HG03196 (cell line): ENCODE measurements at regions not wholly inside any gene's neighbourhood (a gene's known extent, or its start where the extent isn't known, plus 50 kb on each side); places are given as distances from the start of the nearest gene placed in this dataset.
"Not testable (repeated sequence)": the region's sequence is repeated elsewhere in the genome, so short reads cannot be mapped to it uniquely, and the experiment has no call there.

Source experiments
- ATAC-seq: cut with Tn5 transposase; IDR thresholded peaks from one replicate; pipeline ENCODE4 v1.9.1; 2021; ENCODE audit not compliant: unreplicated experiment

DNA sequence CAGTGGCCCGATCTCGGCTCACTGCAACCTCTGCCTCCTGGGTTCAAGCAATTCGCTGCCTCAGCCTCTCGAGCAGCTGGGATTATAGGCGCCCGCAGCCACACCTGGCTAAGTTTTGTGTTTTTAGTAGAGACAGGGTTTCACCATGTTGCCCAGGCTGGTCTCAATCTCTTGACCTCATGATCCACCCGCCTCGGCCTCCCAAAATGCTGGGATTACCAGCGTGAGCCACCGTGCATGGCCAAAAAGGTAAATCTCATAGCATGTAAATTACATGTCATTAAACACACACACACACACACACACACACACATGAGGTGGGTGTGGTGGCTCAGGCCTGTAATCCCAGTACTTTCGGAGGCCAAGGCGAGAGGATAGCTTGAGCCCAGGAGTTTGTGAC lies 53.7 kb upstream of the SEPTIN5 start:
- ATAC-seq = not testable (repeated sequence)

DNA sequence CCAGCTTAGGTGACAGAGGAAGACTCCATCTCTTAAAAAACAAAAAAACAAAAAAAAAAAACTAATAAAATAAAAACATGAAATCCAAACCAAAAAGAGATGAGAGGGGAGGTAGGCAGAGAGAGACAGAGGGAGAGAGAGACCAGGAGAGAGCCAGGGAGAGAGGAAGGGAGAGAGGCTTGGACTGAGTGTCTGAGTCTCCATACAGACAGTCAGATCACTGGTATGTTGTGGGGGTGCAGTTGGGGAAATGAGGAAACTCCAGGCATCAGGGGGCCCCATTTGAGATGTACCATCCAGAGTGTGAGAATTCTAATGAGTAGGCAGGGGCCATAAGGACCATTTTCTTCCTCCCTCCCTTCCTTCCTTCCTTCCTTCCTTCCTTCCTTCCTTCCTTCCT lies 53.1 kb upstream of the SEPTIN5 start:
- no peak for ATAC-seq

DNA sequence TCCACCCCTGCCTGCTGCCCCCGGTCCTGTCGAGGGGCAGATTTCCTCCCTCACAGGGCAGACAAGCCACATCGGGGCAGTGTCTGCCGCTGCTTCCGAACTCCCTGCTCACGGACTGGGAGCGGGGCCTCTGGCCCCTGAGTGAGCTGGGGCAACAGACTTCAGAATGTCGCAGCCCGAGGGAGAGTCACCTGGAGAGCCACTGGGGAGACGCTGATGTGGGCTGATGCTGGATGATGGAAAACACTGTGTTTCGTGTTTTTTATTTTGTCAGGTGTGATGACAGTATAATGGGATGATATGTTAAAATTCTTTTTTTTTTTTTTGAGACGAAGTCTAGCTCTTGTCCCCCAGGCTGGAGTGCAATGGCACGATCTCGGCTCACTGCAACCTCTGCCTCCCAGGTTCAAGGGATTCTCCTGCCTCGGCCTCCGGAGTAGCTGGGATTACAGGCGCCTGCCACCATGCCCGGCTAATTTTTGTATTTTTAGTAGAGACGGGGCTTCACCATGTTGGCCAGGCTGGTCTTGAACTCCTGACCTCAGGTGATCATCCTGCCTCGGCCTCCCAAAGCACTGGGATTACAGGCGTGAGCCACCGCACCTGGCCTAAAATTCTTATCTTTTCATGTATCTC lies 52.1 kb upstream of the SEPTIN5 start:
- ATAC-seq = not testable (repeated sequence)

DNA sequence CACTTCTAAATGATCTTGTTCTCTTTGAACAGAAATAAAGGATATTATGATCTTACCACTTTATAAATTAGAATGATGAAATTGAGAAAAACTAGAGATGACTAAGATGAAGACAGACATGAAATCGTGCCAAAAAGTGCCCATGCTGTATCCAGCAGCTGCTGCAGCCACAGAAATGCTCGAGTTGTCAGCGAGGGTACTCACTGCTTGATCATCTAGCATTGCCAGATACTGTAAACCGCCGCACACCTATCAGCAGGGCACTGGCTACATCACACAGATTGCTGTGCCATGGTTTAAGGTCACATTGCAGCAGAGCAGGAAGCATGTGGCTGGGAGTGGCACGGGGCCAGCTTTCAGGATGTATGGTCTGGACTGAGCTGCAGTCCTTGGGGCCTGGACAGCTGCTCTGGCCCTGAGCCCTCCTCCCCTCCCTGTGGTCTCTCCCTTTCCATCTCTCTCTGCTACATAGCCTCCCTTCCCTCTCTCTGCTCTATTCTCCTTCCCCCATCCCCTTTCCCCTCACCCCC lies 51.0 kb upstream of the SEPTIN5 start:
- ATAC-seq = no peak

DNA sequence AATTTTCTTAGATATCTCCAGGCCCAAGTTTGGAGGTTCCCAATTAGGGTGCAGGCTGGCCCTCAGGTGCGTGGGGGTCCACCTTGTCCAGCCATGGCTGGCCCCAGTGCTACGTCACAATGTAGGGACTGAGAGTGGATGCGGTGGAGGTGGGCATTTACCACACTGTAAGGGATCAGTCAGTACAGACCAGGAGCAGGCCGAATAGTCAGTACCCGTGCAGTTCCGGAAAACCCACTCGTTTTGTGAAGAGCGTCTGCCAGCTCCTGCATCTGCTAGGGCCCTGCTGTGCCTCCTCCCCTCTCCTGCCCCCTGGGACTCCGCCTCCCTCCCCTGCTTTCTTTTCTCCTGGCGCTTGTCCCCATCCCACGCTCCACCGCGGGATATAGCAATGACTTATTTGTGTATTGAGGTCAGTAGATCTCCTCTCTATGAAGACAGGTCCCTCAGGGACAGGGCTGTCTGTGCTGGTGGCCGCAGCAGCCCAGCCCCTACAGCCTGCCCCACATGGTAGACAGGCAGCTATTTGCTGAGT lies 50.4 kb upstream of the SEPTIN5 start:
- ATAC-seq = no peak

DNA sequence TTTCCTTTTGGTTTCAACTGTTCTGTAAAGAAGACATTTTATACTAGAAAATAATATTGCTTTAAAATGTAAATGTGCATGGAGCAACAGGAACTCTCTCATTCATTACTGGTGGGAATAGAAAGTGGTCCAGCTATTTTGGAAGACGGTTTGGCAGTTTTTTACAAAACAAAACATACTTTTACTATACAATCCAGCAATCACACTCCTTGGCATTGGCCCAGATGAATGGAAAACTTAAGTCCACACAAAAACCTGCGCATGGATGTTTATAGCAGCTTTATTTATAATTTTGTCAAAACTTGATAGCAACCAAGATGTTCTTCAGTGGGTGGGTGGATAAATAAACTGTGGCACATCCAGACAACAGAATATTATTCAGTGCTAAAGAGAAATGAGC lies 49.9 kb upstream of the SEPTIN5 start:
- ATAC-seq = no peak
